Coronary artery (tissue), 2 donors: ENCODE measurements at regions not wholly inside any gene's neighbourhood (a gene's known extent, or its start where the extent isn't known, plus 50 kb on each side); places are given as distances from the start of the nearest gene placed in this dataset.

ENCODE experiments used
- DNase-seq: peaks from one replicate; pipeline ENCODE4 v3.0.0-alpha.2; 2017; ENCODE audit warnings: low spot score
- H3K27ac ChIP-seq, 2 donors: fragments of 200-600 bp; sonication (generic); one replicate each; pipeline ENCODE4 v1.5.1; 2016 to 2019
- H3K4me3 ChIP-seq: fragments of 200-600 bp; sonication (generic); 2 replicates; pipeline ENCODE4 v1.5.1; 2016; ENCODE audit warnings: mild to moderate bottlenecking, moderate library complexity
- TF ChIP-seq, protein P1 (sequence below): fragments of 200-600 bp; sonication (generic); IDR thresholded peaks from one replicate; pipeline ENCODE4 v1.5.1; 2019; ENCODE audit warnings: antibody characterized with exemption

- Histone ChIP-seq H3K27ac (no peak overlapping the region), H3K4me3 (no peak overlapping the region)
- no peak for DNase-seq
- TF ChIP-seq, protein P1, sequence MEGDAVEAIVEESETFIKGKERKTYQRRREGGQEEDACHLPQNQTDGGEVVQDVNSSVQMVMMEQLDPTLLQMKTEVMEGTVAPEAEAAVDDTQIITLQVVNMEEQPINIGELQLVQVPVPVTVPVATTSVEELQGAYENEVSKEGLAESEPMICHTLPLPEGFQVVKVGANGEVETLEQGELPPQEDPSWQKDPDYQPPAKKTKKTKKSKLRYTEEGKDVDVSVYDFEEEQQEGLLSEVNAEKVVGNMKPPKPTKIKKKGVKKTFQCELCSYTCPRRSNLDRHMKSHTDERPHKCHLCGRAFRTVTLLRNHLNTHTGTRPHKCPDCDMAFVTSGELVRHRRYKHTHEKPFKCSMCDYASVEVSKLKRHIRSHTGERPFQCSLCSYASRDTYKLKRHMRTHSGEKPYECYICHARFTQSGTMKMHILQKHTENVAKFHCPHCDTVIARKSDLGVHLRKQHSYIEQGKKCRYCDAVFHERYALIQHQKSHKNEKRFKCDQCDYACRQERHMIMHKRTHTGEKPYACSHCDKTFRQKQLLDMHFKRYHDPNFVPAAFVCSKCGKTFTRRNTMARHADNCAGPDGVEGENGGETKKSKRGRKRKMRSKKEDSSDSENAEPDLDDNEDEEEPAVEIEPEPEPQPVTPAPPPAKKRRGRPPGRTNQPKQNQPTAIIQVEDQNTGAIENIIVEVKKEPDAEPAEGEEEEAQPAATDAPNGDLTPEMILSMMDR, result no peak
Measured at GRCh38 chr11:131111775-131112174, 195.5 kb upstream of the SNX19 start.

GRCh38 chr11:131118247-131118646, 202.0 kb upstream of the SNX19 start:
- Histone ChIP-seq H3K4me3 (no peak overlapping the region), H3K27ac (no peak overlapping the region)
- no peak for DNase-seq
- TF ChIP-seq, protein P1, result no peak

- Histone ChIP-seq H3K4me3 (no peak overlapping the region), H3K27ac (no peak overlapping the region)
- no peak for DNase-seq
- TF ChIP-seq, protein P1, result no peak
Measured at GRCh38 chr11:131121426-131122333, 205.4 kb upstream of the SNX19 start.

DNA sequence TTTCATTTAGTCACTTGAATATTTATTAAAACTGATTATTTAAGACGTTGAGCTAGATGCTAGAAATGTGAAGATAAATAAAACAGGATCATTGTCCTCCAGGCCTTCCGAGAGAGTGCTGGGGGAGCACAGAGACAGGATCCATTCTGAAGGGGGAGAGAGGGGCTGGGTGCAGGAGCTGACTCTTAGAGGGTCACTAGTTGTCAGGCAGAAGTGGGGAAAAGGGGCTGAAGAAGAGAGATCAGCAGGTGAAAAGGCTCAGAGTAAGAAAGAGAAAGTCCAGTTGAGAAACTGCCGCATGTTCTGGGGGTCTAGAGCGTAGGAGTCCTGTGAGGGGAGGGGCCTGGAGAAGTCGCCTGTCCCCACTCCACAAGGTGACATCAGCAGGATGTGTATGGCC, 206.2 kb upstream of the SNX19 start:
- Histone ChIP-seq H3K4me3 (no peak overlapping the region), H3K27ac (no peak overlapping the region)
- TF ChIP-seq, protein P1, result no peak
- no peak for DNase-seq

DNA sequence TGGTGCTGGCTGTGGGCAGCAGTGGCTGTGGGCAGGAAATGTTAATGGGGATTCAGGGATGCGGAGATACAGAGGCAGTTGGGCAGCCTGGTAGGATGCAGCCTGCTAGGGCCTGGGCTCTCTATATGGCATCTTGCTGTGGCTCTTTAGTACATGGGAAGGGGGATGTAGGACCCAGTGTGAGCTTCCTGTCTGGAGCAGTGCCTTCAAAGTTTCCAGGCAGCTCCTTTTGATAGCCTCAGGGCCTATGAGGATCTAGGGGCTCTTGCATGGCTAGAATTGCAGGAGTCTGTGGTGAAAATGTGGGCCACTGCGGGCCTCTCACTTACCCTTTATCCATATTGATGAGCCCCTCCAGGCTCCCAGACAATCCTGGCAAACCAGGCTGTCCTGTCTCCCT, 213.2 kb upstream of the SNX19 start:
- H3K4me3 ChIP-seq, result no peak overlapping the region
- H3K27ac ChIP-seq, result no peak overlapping the region
- DNase-seq, result no peak
- TF ChIP-seq, protein P1, result no peak

GRCh38 chr11:131135611-131136010, 219.3 kb upstream of the SNX19 start:
- DNase-seq, result no peak
- TF ChIP-seq, protein P1, result no peak
- Histone ChIP-seq H3K4me3 (no peak overlapping the region), H3K27ac (no peak overlapping the region)

GRCh38 chr11:131136486-131136885, 220.2 kb upstream of the SNX19 start:
- TF ChIP-seq, protein P1, result no peak
- Histone ChIP-seq H3K4me3 (no peak overlapping the region), H3K27ac (no peak overlapping the region)
- DNase-seq, result no peak
